ENCODE measurements at regions not wholly inside any gene's neighbourhood (a gene's known extent, or its start where the extent isn't known, plus 50 kb on each side); places are given as distances from the start of the nearest gene placed in this dataset.

- H3K9me3 ChIP-seq (ENCODE audit: control insufficient read depth in 2 of 3, low read length in 3 of 3), result no peaks in the 10 kb centered on the region
- Mint-ChIP-seq H3K4me1 (no peaks in the 10 kb centered on the region), H3K9me3 (no peaks in the 10 kb centered on the region), H3K4me3 (no peak overlapping the region), H3K27ac (no peak overlapping the region), H3K36me3 (no peaks in the 10 kb centered on the region), H3K27me3 (peaks cover 0 to 7% (median 4%) of the 10 kb centered on the region in 5 donors)
- ATAC-seq, result no peak
- CTCF ChIA-PET, result no interaction called here
- H3K27ac ChIP-seq (ENCODE audit: low read depth, low read length), result no peak overlapping the region
- H3K36me3 ChIP-seq (ENCODE audit: control insufficient read depth in 2 of 3, insufficient read depth in 3 of 3, low read length in 3 of 3), result no peaks in the 10 kb centered on the region
- no peak for DNase-seq
- POLR2A ChIA-PET, result no interaction called here
- no peak overlapping the region for H3K4me3 ChIP-seq (ENCODE audit: low read length)
- H3K4me1 ChIP-seq (ENCODE audit: control insufficient read depth in 2 of 2, insufficient read depth in 2 of 2, low read length in 2 of 2), result no peaks in the 10 kb centered on the region
- peaks cover 0 to 4% of the 10 kb centered on the region in 2 donors for H3K27me3 ChIP-seq (ENCODE audit: control insufficient read depth in 2 of 2, insufficient read depth in 2 of 2, low read length in 2 of 2)
- intact Hi-C loops (cut with micrococcal nuclease), result no loop called here
Measured at GRCh38 chr5:173527671-173528070, 88.8 kb downstream of the BOD1 start.

GRCh38 chr5:173524136-173524535 is 92.3 kb downstream of the BOD1 start:
- Histone ChIP-seq H3K27me3 (ENCODE audit: control insufficient read depth in 2 of 2, insufficient read depth in 2 of 2, low read length in 2 of 2) (peaks cover 0 to 4% of the 10 kb centered on the region in 2 donors), H3K4me1 (ENCODE audit: control insufficient read depth in 2 of 2, insufficient read depth in 2 of 2, low read length in 2 of 2) (no peaks in the 10 kb centered on the region), H3K36me3 (ENCODE audit: control insufficient read depth in 2 of 3, insufficient read depth in 3 of 3, low read length in 3 of 3) (no peaks in the 10 kb centered on the region), H3K9me3 (ENCODE audit: control insufficient read depth in 2 of 3, low read length in 3 of 3) (peaks cover 0 to 3% (median 0%) of the 10 kb centered on the region in 3 experiments), H3K27ac (ENCODE audit: low read depth, low read length) (no peak overlapping the region), H3K4me3 (ENCODE audit: low read length) (no peak overlapping the region)
- POLR2A ChIA-PET, result no interaction called here
- Mint-ChIP-seq H3K4me1 (no peaks in the 10 kb centered on the region), H3K27me3 (peaks cover 5 to 18% (median 12%) of the 10 kb centered on the region in 5 donors), H3K36me3 (peaks cover 0 to 6% (median 0%) of the 10 kb centered on the region in 5 donors), H3K4me3 (no peak overlapping the region), H3K27ac (no peak overlapping the region), H3K9me3 (peaks cover 0 to 26% (median 8%) of the 10 kb centered on the region in 11 donors)
- no peak for ATAC-seq
- no peak for DNase-seq
- intact Hi-C loops (cut with micrococcal nuclease), result no loop called here
- CTCF ChIA-PET, result no interaction called here

GRCh38 chr5:173523388-173523787 is 93.1 kb downstream of the BOD1 start:
- CTCF ChIA-PET, result no interaction called here
- ATAC-seq, result no peak
- intact Hi-C loops (cut with micrococcal nuclease), result no loop called here
- Histone ChIP-seq H3K4me3 (ENCODE audit: low read length) (no peak overlapping the region), H3K36me3 (ENCODE audit: control insufficient read depth in 2 of 3, insufficient read depth in 3 of 3, low read length in 3 of 3) (no peaks in the 10 kb centered on the region), H3K4me1 (ENCODE audit: control insufficient read depth in 2 of 2, insufficient read depth in 2 of 2, low read length in 2 of 2) (no peaks in the 10 kb centered on the region), H3K9me3 (ENCODE audit: control insufficient read depth in 2 of 3, low read length in 3 of 3) (peaks cover 0 to 3% (median 0%) of the 10 kb centered on the region in 3 experiments), H3K27ac (ENCODE audit: low read depth, low read length) (no peak overlapping the region), H3K27me3 (ENCODE audit: control insufficient read depth in 2 of 2, insufficient read depth in 2 of 2, low read length in 2 of 2) (peaks cover 0 to 4% of the 10 kb centered on the region in 2 donors)
- H3K36me3 Mint-ChIP-seq, result peaks cover 0 to 6% (median 0%) of the 10 kb centered on the region in 5 donors
- H3K4me3 Mint-ChIP-seq, result no peak overlapping the region
- H3K4me1 Mint-ChIP-seq, result no peaks in the 10 kb centered on the region
- H3K27me3 Mint-ChIP-seq, result peaks cover 5 to 21% (median 16%) of the 10 kb centered on the region in 5 donors
- peaks cover 0 to 29% (median 9%) of the 10 kb centered on the region in 11 donors for H3K9me3 Mint-ChIP-seq
- POLR2A ChIA-PET, result no interaction called here
- no peak for DNase-seq
- no peak overlapping the region for H3K27ac Mint-ChIP-seq

GRCh38 chr5:173522518-173522917 is 93.9 kb downstream of the BOD1 start:
- Mint-ChIP-seq H3K4me1 (no peaks in the 10 kb centered on the region), H3K4me3 (no peak overlapping the region), H3K27ac (no peak overlapping the region), H3K9me3 (peaks cover 0 to 34% (median 9%) of the 10 kb centered on the region in 11 donors), H3K27me3 (peaks cover 5 to 21% (median 16%) of the 10 kb centered on the region in 5 donors), H3K36me3 (peaks cover 0 to 6% (median 0%) of the 10 kb centered on the region in 5 donors)
- intact Hi-C loops (cut with micrococcal nuclease), result no loop called here
- POLR2A ChIA-PET, result no interaction called here
- no peak for DNase-seq
- CTCF ChIA-PET, result no interaction called here
- ATAC-seq, result no peak
- Histone ChIP-seq H3K4me3 (ENCODE audit: low read length) (no peak overlapping the region), H3K27ac (ENCODE audit: low read depth, low read length) (no peak overlapping the region), H3K27me3 (ENCODE audit: control insufficient read depth in 2 of 2, insufficient read depth in 2 of 2, low read length in 2 of 2) (peaks cover 0 to 4% of the 10 kb centered on the region in 2 donors), H3K36me3 (ENCODE audit: control insufficient read depth in 2 of 3, insufficient read depth in 3 of 3, low read length in 3 of 3) (no peaks in the 10 kb centered on the region), H3K4me1 (ENCODE audit: control insufficient read depth in 2 of 2, insufficient read depth in 2 of 2, low read length in 2 of 2) (no peaks in the 10 kb centered on the region), H3K9me3 (ENCODE audit: control insufficient read depth in 2 of 3, low read length in 3 of 3) (peaks cover 0 to 3% (median 0%) of the 10 kb centered on the region in 3 experiments)

GRCh38 chr5:173518856-173519255 is 97.6 kb downstream of the BOD1 start:
- peaks cover 0 to 35% (median 9%) of the 10 kb centered on the region in 11 donors for H3K9me3 Mint-ChIP-seq
- no peak for ATAC-seq
- peaks cover 5 to 20% (median 12%) of the 10 kb centered on the region in 5 donors for H3K27me3 Mint-ChIP-seq
- peaks cover 0 to 6% (median 0%) of the 10 kb centered on the region in 5 donors for H3K36me3 Mint-ChIP-seq
- no peaks in the 10 kb centered on the region for H3K4me1 Mint-ChIP-seq
- DNase-seq, result no peak
- POLR2A ChIA-PET, result no interaction called here
- Histone ChIP-seq H3K4me1 (ENCODE audit: control insufficient read depth in 2 of 2, insufficient read depth in 2 of 2, low read length in 2 of 2) (no peaks in the 10 kb centered on the region), H3K9me3 (ENCODE audit: control insufficient read depth in 2 of 3, low read length in 3 of 3) (peaks cover 0 to 3% (median 0%) of the 10 kb centered on the region in 3 experiments), H3K4me3 (ENCODE audit: low read length) (no peak overlapping the region), H3K36me3 (ENCODE audit: control insufficient read depth in 2 of 3, insufficient read depth in 3 of 3, low read length in 3 of 3) (no peaks in the 10 kb centered on the region), H3K27ac (ENCODE audit: low read depth, low read length) (no peak overlapping the region), H3K27me3 (ENCODE audit: control insufficient read depth in 2 of 2, insufficient read depth in 2 of 2, low read length in 2 of 2) (peaks cover 0 to under 1% of the 10 kb centered on the region in 2 donors)
- H3K27ac Mint-ChIP-seq, result no peak overlapping the region
- intact Hi-C loops (cut with micrococcal nuclease), result no loop called here
- CTCF ChIA-PET, result no interaction called here
- H3K4me3 Mint-ChIP-seq, result no peak overlapping the region

- H3K27ac ChIP-seq (ENCODE audit: low read depth, low read length), result no peak overlapping the region
- H3K9me3 ChIP-seq (ENCODE audit: control insufficient read depth in 2 of 3, low read length in 3 of 3), result peaks cover 0 to 3% (median 0%) of the 10 kb centered on the region in 3 experiments
- H3K27me3 ChIP-seq (ENCODE audit: control insufficient read depth in 2 of 2, insufficient read depth in 2 of 2, low read length in 2 of 2), result no peaks in the 10 kb centered on the region
- ChIA-PET CTCF (no interaction called here), POLR2A (no interaction called here)
- no peak overlapping the region for H3K4me3 ChIP-seq (ENCODE audit: low read length)
- intact Hi-C loops (cut with micrococcal nuclease), result no loop called here
- H3K4me3 Mint-ChIP-seq, result no peak overlapping the region
- ATAC-seq, result no peak
- H3K36me3 Mint-ChIP-seq, result peaks cover 0 to 6% (median 0%) of the 10 kb centered on the region in 5 donors
- no peak overlapping the region for H3K27ac Mint-ChIP-seq
- no peaks in the 10 kb centered on the region for H3K4me1 ChIP-seq (ENCODE audit: control insufficient read depth in 2 of 2, insufficient read depth in 2 of 2, low read length in 2 of 2)
- no peak for DNase-seq
- H3K4me1 Mint-ChIP-seq, result peaks cover 0 to 3% (median 0%) of the 10 kb centered on the region in 7 donors
- peaks cover 8 to 31% (median 24%) of the 10 kb centered on the region in 5 donors for H3K27me3 Mint-ChIP-seq
- H3K36me3 ChIP-seq (ENCODE audit: control insufficient read depth in 2 of 3, insufficient read depth in 3 of 3, low read length in 3 of 3), result no peaks in the 10 kb centered on the region
- H3K9me3 Mint-ChIP-seq, result peaks cover 0 to 35% (median 10%) of the 10 kb centered on the region in 11 donors
Measured at GRCh38 chr5:173517648-173518047, 98.8 kb downstream of the BOD1 start.

- intact Hi-C loops (cut with micrococcal nuclease), result no loop called here
- POLR2A ChIA-PET, result no interaction called here
- CTCF ChIA-PET, result no interaction called here
- H3K4me3 Mint-ChIP-seq, result no peak overlapping the region
- no peak for ATAC-seq
- H3K27ac Mint-ChIP-seq, result no peak overlapping the region
- Histone ChIP-seq H3K4me1 (ENCODE audit: control insufficient read depth in 2 of 2, insufficient read depth in 2 of 2, low read length in 2 of 2) (no peaks in the 10 kb centered on the region), H3K36me3 (ENCODE audit: control insufficient read depth in 2 of 3, insufficient read depth in 3 of 3, low read length in 3 of 3) (no peaks in the 10 kb centered on the region), H3K27ac (ENCODE audit: low read depth, low read length) (no peak overlapping the region), H3K27me3 (ENCODE audit: control insufficient read depth in 2 of 2, insufficient read depth in 2 of 2, low read length in 2 of 2) (no peaks in the 10 kb centered on the region), H3K4me3 (ENCODE audit: low read length) (no peak overlapping the region), H3K9me3 (ENCODE audit: control insufficient read depth in 2 of 3, low read length in 3 of 3) (peaks cover 0 to 3% (median 0%) of the 10 kb centered on the region in 3 experiments)
- H3K9me3 Mint-ChIP-seq, result peaks cover 0 to 18% (median 7%) of the 10 kb centered on the region in 11 donors
- H3K36me3 Mint-ChIP-seq, result peaks cover 0 to 6% (median 0%) of the 10 kb centered on the region in 5 donors
- H3K27me3 Mint-ChIP-seq, result peaks cover 13 to 42% (median 29%) of the 10 kb centered on the region in 5 donors
- H3K4me1 Mint-ChIP-seq, result peaks cover 0 to 4% (median 0%) of the 10 kb centered on the region in 7 donors
- no peak for DNase-seq
Measured at GRCh38 chr5:173515526-173515925, 100.9 kb downstream of the BOD1 start.
